PC-3 (cell line): ENCODE measurements at regions not wholly inside any gene's neighbourhood (a gene's known extent, or its start where the extent isn't known, plus 50 kb on each side); places are given as distances from the start of the nearest gene placed in this dataset.

Experiments used
- CTCF ChIP-seq: fragments of 300-600 bp; sonication (generic); conservative IDR thresholded peaks from 2 replicates; pipeline ENCODE4 v1.5.1; 2017; ENCODE audit warnings: antibody characterized with exemption, low read depth, mild to moderate bottlenecking, low read length
- EZH2 ChIP-seq: fragments of 300-600 bp; sonication (generic); IDR thresholded peaks from one replicate; pipeline ENCODE4 v1.6.1; 2017; ENCODE audit warnings: antibody characterized with exemption, mild to moderate bottlenecking, low read length; ENCODE audit not compliant: unreplicated experiment
- EZH2phosphoT487 ChIP-seq: fragments of 300-600 bp; sonication (generic); IDR thresholded peaks from 2 replicates; pipeline ENCODE4 v1.6.1; 2018; ENCODE audit warnings: mild to moderate bottlenecking, antibody characterized with exemption, low read length, borderline replicate concordance

- TF ChIP-seq CTCF (no peak), EZH2phosphoT487 (no peak), EZH2 (no peak)
Measured at GRCh38 chr6:139984317-139984716, 609.9 kb upstream of the CITED2 start.
